GM19395 (cell line): ENCODE measurements at regions not wholly inside any gene's neighbourhood (a gene's known extent, or its start where the extent isn't known, plus 50 kb on each side); places are given as distances from the start of the nearest gene placed in this dataset.

ENCODE experiments used
- ATAC-seq: cut with Tn5 transposase; IDR thresholded peaks from one replicate; pipeline ENCODE4 v1.9.1; 2021; ENCODE audit warnings: mild to moderate bottlenecking, moderate library complexity; ENCODE audit not compliant: unreplicated experiment

DNA sequence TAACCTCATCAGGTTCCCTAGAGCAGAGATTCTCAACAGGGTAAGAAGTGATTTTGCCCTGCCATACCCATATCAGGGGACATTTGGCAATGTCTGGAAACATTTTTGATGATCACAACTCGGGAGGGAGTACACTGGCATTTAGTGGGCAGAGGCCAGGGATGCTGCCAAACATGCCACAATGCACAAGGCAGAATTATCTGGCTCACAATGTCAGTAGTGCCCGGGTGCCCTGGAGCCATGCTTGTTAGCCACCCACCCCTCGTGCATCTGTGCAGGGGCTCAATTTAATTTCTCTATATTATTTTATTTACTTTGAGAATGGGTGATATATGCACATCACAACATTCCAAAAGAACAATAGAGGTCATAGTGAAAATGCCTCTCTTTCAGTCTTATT is 82.0 kb upstream of the DHX15 start:
- ATAC-seq, result no peak

GRCh38 chr4:24666816-24667477 is 82.6 kb upstream of the DHX15 start:
- ATAC-seq, result no peak

GRCh38 chr4:24668956-24669355 is 84.6 kb upstream of the DHX15 start:
- ATAC-seq, result no peak

DNA sequence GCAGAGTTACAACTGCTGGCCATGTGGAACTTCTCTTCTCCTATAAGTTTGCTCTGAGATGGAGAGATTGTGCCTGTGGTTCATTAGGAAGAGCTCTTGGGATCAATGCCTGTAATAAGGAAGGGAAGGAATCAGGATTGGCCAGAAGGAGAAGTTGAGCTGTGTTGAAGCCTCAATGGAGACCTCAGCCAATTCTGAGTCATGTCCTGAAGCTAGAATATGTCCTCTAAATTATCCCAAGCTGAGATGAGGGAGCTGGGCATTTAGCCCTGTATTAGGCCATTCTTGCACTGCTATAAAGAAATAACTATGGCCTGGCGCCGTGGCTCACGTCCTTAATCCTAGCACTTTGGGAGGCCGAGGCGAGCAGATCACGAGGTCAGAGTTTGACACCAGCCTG is 85.4 kb upstream of the DHX15 start:
- no peak for ATAC-seq

DNA sequence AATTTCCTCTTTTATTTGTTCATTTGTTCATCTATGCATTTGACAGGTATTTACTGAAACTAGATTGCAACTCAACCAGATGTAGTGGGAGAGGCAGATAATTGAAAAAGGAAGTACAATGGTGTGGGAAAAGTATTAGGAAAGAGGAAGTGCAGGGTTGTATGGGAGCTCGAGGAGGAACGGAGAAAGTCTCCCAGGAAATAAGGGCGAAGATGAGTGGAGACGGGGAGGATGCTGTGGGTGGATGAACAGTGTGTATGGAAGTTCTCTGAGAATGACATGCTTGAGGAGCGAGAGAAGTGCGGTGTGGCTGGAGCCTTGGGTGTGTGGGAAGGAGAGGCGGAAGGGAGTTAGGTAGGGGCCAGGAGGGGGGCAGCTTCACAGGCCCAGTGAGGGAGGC is 87.5 kb upstream of the DHX15 start:
- no peak for ATAC-seq

- ATAC-seq, result no peak
These were observed 88.5 kb upstream of the DHX15 start for GRCh38 chr4:24672880-24673279.

DNA sequence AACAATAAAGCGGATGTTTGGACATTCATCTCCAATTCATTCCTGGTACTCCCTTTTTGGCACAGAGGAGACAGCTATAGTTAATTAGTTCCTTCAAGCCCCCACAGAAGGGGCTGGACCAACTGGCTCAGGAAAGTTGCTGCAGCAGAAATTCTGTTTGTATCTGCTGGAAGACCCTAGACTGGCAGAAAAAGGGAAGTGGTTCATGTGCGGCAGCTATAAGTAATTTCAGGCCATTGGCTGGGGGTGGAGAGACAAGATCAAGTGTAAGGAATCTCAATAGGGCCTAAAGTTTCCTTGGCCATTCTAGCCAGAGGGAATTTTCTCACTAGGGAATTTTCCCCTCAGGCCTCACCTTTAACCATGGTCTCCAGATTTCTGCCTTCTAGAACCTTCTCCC is 89.9 kb upstream of the DHX15 start:
- ATAC-seq, result no peak

DNA sequence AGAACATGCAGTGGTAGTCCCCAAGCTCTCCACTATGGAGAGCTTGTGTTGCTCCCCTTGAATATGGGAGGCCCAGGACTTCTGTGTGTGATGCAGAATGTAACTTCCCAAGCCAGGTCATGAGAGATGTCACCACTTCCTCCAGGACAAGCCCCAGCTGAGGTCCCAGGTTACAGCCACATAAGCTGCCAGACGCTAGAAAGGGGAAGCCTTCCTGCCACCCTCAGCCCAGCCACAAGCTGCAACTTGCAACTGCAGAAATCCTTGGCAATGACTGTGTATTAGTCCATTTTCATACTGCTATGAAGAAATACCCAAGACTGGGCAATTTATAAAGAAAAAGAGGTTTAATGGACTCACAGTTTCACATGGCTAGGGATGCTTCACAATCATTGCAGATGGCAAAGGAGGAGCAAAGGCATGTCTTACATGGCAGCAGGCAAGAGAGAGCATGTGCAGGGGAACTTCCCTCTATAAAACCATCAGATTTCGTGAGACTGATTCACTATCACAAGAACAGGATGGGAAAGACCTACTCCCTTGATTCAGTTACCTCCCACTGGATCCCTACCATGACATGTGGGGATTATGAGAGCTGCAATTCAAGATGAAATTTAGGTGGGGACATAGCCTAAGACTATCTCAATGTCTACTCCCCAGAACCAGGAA is 91.5 kb upstream of the DHX15 start:
- ATAC-seq, result no peak

DNA sequence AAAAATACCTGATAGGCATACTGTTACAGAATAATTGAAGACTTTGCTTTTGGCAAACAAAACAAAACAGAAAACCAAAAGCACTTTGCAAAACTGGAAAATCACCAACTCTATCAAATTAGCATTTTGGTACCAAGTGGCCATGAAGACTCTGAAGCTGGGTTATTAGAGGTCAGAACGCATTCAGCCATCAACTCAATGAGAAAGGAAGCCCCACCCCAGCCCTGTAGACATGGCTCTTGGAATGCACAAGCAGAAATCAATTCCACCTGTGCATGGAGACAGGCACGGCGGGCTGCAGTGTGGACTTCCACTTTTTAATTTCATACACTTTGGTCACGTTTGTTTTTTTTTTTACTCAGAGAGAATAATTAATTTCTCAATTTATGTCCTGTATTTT is 93.6 kb upstream of the DHX15 start:
- ATAC-seq, result no peak

- ATAC-seq, result no peak
These were observed 96.5 kb upstream of the DHX15 start for GRCh38 chr4:24680746-24681448.

DNA sequence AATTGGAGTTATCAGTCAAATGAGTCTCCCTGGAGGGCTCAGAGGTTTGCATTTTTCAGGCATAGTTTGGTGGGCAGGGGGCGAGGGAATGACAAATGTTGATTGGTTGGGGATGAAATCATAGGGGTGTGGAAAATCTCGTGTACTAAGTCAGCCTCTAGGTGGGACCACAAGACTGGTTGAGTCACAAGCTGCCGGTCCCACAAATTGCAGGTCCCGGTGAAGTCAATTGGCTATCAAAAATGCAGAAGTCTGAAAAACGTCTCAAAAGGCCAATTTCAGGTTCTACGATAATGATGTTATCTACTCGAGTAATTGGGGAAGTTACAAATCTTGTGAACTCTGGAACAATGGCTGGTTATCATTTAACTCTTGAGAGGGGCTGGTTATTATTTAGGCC is 98.8 kb upstream of the DHX15 start:
- ATAC-seq, result no peak

DNA sequence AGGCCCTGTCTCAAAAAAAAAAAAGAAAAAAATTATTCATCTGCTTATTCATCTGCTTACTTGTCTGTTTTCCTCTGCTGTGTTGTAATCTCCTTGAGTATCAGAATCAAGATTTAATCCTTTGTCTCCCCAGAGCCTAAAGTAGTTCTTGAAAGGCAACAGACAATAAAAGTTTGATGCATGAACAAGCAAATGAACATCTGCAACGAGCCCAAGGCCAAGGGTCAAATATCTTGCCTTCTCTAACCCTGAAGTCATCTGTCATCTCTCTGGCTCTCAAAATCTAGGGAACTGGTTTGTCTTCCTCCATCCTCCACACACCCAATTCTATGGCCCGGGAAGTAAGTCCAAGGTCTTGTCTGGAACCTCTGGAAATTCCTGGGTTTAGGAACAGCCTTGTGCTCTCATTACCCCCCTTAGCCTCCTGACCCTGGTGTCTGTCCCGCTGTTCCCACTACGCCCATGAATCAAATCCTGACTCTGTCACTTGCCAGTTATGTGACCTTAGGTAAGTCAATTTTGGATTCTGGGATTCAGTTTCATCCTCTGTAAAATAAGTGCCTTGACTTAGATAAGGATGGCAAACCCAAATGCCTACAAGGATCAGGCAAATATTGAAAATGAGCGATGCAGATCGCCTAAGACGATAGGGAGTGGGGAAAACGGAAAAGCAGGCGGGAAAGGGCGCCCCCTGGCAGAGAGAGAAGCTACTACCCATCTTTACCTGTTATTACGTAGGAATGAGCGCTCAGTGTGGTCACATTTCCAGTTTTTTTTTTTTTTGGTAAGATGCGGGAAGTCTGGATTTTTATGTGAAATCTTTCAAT is 102.7 kb upstream of the DHX15 start:
- no peak for ATAC-seq

DNA sequence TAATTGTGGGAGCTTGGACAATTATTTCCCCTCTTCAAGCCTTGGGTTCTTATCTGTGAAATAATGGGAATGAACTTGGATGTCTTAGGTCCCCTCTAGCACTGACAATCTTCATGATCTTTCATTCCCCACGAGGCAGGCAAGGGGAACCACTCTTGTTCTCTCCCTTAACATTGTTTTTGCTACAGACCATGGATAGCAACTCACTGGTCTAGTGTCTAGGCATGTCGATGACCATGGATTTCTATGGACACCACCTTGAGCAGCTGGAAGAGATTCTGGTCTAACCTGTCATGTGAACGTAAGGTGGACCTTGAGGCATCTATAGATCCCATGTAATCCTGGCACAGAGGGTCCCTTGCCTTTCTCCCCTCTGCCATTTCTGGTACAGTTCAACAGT is 104.1 kb upstream of the DHX15 start:
- ATAC-seq, result no peak

GRCh38 chr4:24689212-24689611 is 104.9 kb upstream of the DHX15 start:
- no peak for ATAC-seq

DNA sequence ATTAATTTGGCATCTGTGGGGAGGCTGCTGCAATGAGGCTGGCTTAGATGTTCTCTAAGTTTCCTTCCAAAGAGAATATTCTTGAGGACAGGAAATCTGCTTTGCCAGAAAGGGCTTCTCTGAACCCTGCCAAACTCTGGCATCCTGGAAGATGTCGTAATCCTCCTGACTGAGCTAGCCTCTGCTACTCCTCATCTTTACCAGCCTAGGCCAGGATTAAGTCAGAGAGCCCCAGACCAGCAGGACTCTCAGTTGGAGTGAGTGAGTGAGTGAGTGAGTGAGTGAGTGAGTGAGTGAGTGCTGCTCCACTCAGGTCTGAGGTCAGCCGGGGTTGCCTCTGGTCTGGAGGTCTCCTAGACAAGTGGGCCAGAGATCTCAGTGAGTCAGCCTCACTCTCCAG is 104.9 kb upstream of the SOD3 start:
- no peak for ATAC-seq

DNA sequence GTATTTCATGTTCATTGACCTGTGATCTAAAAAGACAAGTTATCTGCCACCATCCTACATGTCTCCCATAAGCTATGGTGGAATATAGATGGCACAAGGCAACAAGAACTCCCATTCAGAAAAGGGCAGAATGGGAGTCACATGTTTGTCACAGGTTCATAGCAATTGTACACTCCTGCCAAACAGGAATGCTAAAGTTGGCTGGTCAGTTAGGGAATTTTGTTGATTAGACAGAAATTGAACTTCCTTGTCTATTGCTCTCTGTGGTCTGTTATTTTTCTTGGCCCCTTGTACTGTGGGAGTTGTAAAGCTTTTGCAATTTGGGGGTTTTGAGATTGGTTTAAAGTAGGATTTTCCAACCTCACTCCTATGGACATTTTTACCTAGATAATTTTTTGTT is 101.7 kb upstream of the SOD3 start:
- ATAC-seq, result no peak

DNA sequence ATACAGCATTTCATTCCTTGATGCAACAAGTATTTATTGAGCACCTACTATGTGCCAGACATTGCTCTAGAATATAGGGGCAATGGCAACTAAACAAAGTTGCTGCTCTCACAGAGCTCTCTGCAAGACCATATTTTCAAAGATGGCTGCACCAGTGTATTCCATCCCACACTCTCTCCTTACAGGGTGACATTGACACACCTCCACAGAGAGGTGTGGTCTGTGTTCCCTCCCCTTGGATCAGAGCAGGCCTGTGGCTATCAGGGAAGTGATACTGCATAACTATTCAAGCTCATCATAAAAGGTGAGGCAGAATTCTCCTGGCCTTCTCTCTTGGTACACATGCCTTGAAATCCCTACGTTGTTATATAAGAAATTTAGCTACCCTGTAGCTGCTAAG is 95.3 kb upstream of the SOD3 start:
- ATAC-seq, result no peak

DNA sequence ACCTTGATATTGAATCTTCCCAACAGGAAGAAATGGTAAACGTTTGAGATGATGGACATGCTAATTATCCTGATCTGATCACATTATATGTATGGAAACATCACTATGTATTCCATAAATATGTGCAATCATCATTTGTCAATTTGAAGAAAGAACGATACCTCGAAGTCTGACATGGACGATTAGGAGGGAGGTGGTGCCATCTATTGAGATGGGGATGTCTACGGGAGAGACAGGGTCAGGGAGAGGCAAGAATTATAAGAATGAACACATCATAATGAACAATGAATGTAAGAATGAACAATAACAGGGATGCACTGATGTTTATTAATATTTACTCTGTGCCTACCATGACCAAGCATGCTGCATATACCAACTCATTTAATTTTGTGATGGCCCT is 93.7 kb upstream of the SOD3 start:
- no peak for ATAC-seq

GRCh38 chr4:24702281-24702680 is 93.1 kb upstream of the SOD3 start:
- no peak for ATAC-seq

- no peak for ATAC-seq
These were observed 92.1 kb upstream of the SOD3 start for GRCh38 chr4:24703298-24703697.

DNA sequence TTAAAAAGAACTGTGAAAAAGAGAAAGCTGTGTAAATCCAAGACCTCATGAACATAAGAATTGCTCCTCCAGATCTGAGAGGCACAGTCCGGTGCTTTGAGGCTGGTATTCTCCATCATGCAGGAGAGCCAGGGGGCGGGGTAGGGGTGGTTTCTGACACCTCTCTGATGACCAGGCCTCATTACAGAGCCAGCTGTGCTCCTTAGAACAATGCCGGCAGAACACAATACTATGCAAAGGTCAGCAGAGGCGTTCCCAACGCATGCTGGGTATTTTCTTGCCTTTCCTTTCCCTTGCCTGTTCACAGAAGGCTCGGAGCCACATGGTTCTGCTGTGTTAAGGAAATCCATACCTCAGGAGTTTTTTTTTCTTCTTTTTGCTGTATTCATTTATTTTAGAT is 91.2 kb upstream of the SOD3 start:
- ATAC-seq, result no peak
